Esophagus mucosa (tissue), 1 donor: ENCODE measurements at regions not wholly inside any gene's neighbourhood (a gene's known extent, or its start where the extent isn't known, plus 50 kb on each side); places are given as distances from the start of the nearest gene placed in this dataset.
"Not testable (repeated sequence)": the region's sequence is repeated elsewhere in the genome, so short reads cannot be mapped to it uniquely, and the experiment has no call there.

Experiments
- ATAC-seq: fragments of 200-7000 bp; cut with Tn5 transposase; one replicate; pipeline ENCODE4 v1.9.1; 2020
- donor health status: DM: yes; HTN: yes; CAD: no.

GRCh38 chr5:152456815-152457443, 51.9 kb upstream of the NMUR2 start:
- no peak for ATAC-seq

- no peak for ATAC-seq
Measured at GRCh38 chr5:152462021-152462721, 57.1 kb upstream of the NMUR2 start.

GRCh38 chr5:152464048-152464447, 59.0 kb upstream of the NMUR2 start:
- no peak for ATAC-seq

- ATAC-seq: no peak
Measured at GRCh38 chr5:152465140-152465539, 60.1 kb upstream of the NMUR2 start.

- ATAC-seq: no peak
Measured at GRCh38 chr5:152466085-152466745, 61.1 kb upstream of the NMUR2 start.

GRCh38 chr5:152470167-152470566, 65.1 kb upstream of the NMUR2 start:
- ATAC-seq: no peak

GRCh38 chr5:152472083-152472482, 67.0 kb upstream of the NMUR2 start:
- ATAC-seq: no peak

GRCh38 chr5:152474961-152475360, 69.9 kb upstream of the NMUR2 start:
- no peak for ATAC-seq

- no peak for ATAC-seq
Measured at GRCh38 chr5:152477536-152477935, 72.5 kb upstream of the NMUR2 start.

GRCh38 chr5:152479866-152480265, 74.8 kb upstream of the NMUR2 start:
- not testable (repeated sequence) for ATAC-seq

- ATAC-seq: not testable (repeated sequence)
Measured at GRCh38 chr5:152480677-152481076, 75.6 kb upstream of the NMUR2 start.

GRCh38 chr5:152487130-152487529, 82.1 kb upstream of the NMUR2 start:
- no peak for ATAC-seq

- no peak for ATAC-seq
Measured at GRCh38 chr5:152488869-152489268, 83.8 kb upstream of the NMUR2 start.

GRCh38 chr5:152499814-152500535, 94.9 kb upstream of the NMUR2 start:
- no peak for ATAC-seq

GRCh38 chr5:152501294-152501693, 96.2 kb upstream of the NMUR2 start:
- ATAC-seq: no peak

GRCh38 chr5:152503206-152503605, 98.1 kb upstream of the NMUR2 start:
- no peak for ATAC-seq

- peak; percentile 69 for ATAC-seq
Measured at GRCh38 chr5:152505442-152506042, 100.5 kb upstream of the NMUR2 start.

- no peak for ATAC-seq
Measured at GRCh38 chr5:152511120-152511519, 106.0 kb upstream of the NMUR2 start.

GRCh38 chr5:152511531-152512132, 106.6 kb upstream of the NMUR2 start:
- ATAC-seq: no peak

- ATAC-seq: no peak
Measured at GRCh38 chr5:152514827-152515397, 109.8 kb upstream of the NMUR2 start.

GRCh38 chr5:152523964-152524363, 118.9 kb upstream of the NMUR2 start:
- no peak for ATAC-seq
